ENCODE measurements at regions not wholly inside any gene's neighbourhood (a gene's known extent, or its start where the extent isn't known, plus 50 kb on each side); places are given as distances from the start of the nearest gene placed in this dataset.

DNA sequence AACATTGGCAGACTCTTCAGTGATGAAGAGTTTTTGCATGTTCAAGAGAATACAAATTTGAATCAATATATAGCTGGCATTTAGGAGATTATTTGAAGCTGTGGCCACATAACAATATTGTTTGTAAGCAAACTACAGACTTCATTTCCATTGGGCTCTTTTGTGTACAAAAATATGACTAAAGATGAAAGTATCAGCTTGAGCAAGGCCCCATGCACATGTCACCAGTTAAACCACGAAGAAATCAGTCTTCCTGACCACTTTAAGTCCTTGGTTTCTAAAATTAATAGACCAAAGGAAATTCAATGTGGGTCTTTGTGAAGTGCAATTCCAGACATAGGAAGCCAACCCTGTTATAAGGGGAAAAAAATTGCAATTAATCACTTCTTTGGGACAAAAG is 1664.6 kb upstream of the ADGRL3 start:
- FAIRE-seq (no peak), DNase-seq (ENCODE audit: low read depth, low spot score) (no peak)
- intact Hi-C loops (cut with micrococcal nuclease), result no loop called here
- Histone ChIP-seq H3K27ac (ENCODE audit: insufficient read depth, low read depth, low read length) (no peak overlapping the region), H4K20me1 (replicated peaks; ENCODE audit: control insufficient read depth, extremely low read depth, insufficient read depth, low read length) (no peaks in the 10 kb centered on the region), H3K4me2 (ENCODE audit: insufficient read depth, low read length) (no peak overlapping the region), H3K9me1 (replicated peaks; ENCODE audit: control insufficient read depth, extremely low read depth, insufficient read depth, low read length) (no peaks in the 10 kb centered on the region), H3K79me2 (ENCODE audit: control insufficient read depth, insufficient read depth, low read length) (no peaks in the 10 kb centered on the region), H3K9ac (replicated peaks; ENCODE audit: extremely low read depth, insufficient read depth, low read length) (no peak overlapping the region), H3K27me3 (ENCODE audit: control insufficient read depth in 2 of 2, insufficient read depth in 2 of 2, low read length in 2 of 2) (no peaks in the 10 kb centered on the region), H3K9me3 (replicated peaks; ENCODE audit: control insufficient read depth, insufficient read depth, low read length) (no peaks in the 10 kb centered on the region), H3K36me3 (ENCODE audit: control insufficient read depth in 2 of 2, extremely low read depth in 1 of 2, insufficient read depth in 2 of 2, low read length in 2 of 2) (no peaks in the 10 kb centered on the region), H3K4me3 (replicated peaks in 1 of 3; ENCODE audit: insufficient read depth in 1 of 3, low read depth in 1 of 3, low read length in 3 of 3) (no peak overlapping the region), H2AFZ (ENCODE audit: low read depth, low read length) (no peak overlapping the region), H3K4me1 (ENCODE audit: control insufficient read depth, extremely low read depth, insufficient read depth, low read length) (no peaks in the 10 kb centered on the region)
- POLR2A ChIA-PET, result no interaction called here
- BruUV-seq (replicated peaks), result no TSS peak
- TF ChIP-seq JUN (IDR thresholded peaks at IDR 0.05; ENCODE audit: borderline replicate concordance, insufficient read depth, insufficient read length, low read depth), result no peak
- no peak for TF ChIP-seq POLR2A (IDR thresholded peaks at IDR 0.05; ENCODE audit: low read depth, low read length)
- no peak for TF ChIP-seq MAX (IDR thresholded peaks at IDR 0.05; ENCODE audit: insufficient read depth, insufficient read length)
- TF ChIP-seq EZH2 (IDR thresholded peaks at IDR 0.05; ENCODE audit: borderline replicate concordance, low read depth, low read length, severe bottlenecking), result no peak
- TF ChIP-seq POLR2AphosphoS5 (IDR thresholded peaks at IDR 0.05; ENCODE audit: insufficient read depth, low read depth, low read length), result no peak
- TF ChIP-seq, protein P1, sequence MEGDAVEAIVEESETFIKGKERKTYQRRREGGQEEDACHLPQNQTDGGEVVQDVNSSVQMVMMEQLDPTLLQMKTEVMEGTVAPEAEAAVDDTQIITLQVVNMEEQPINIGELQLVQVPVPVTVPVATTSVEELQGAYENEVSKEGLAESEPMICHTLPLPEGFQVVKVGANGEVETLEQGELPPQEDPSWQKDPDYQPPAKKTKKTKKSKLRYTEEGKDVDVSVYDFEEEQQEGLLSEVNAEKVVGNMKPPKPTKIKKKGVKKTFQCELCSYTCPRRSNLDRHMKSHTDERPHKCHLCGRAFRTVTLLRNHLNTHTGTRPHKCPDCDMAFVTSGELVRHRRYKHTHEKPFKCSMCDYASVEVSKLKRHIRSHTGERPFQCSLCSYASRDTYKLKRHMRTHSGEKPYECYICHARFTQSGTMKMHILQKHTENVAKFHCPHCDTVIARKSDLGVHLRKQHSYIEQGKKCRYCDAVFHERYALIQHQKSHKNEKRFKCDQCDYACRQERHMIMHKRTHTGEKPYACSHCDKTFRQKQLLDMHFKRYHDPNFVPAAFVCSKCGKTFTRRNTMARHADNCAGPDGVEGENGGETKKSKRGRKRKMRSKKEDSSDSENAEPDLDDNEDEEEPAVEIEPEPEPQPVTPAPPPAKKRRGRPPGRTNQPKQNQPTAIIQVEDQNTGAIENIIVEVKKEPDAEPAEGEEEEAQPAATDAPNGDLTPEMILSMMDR (IDR thresholded peaks at IDR 0.05; ENCODE audit: extremely low read depth in 1 of 2, insufficient read depth in 1 of 2, low read depth in 1 of 2, low read length in 2 of 2), result no peak
- no peak for TF ChIP-seq FOS (IDR thresholded peaks at IDR 0.05; ENCODE audit: borderline replicate concordance, insufficient read depth, low read length)
- no peak for TF ChIP-seq GATA2 (IDR thresholded peaks at IDR 0.05; ENCODE audit: insufficient read depth, insufficient read length, low read depth, low read length)
- no peak for TF ChIP-seq MYC (IDR thresholded peaks at IDR 0.05; ENCODE audit: low read depth, low read length)
- dilution Hi-C loops (cut with MboI; ENCODE audit: extremely low pct_ligation_motif_present, low sequenced_read_pairs), result no loop called here
- CTCF ChIA-PET, result no interaction called here
